ENCODE measurements at regions not wholly inside any gene's neighbourhood (a gene's known extent, or its start where the extent isn't known, plus 50 kb on each side); places are given as distances from the start of the nearest gene placed in this dataset.
"Not testable (repeated sequence)": the region's sequence is repeated elsewhere in the genome, so short reads cannot be mapped to it uniquely, and the experiment has no call there.

DNA sequence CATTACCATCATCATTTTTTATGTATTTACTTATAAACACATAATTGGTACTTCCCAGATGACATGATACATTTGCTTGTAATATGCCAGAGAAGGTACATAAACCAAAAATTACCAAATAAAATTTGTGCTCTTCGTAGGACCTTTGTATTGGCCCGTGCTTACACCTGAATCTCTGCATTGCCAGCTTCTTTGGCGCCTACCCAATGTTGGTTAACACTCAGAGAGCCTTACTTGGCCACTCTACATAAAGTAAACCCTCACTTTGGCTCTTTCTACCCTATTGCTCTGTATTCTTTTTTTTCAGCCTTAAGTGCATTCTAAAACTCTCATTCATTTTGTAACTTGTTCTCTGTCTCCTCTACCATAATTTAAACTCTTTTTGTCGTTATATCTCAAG, 148.1 kb upstream of the ZNF608 start:
- DNase-seq = no peak

DNA sequence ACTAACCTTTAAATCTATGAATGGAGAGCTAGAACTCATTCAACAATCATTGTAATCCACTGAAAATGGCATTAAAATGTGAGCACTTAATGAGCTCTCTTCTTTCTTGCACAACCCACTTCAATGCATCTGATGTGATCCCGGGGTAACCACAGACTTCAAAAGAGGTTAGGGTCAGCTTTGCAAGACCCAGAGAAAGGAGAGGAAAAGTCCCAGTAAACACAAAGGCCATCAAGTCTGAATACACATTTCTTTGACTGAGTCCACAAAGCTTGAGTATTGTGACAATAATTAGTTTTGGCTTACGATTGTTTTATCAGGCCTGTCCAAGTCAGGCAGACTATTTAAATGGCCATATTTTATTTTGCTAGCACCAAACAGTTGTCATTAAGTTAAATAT, 148.8 kb upstream of the ZNF608 start:
- no peak for DNase-seq

DNA sequence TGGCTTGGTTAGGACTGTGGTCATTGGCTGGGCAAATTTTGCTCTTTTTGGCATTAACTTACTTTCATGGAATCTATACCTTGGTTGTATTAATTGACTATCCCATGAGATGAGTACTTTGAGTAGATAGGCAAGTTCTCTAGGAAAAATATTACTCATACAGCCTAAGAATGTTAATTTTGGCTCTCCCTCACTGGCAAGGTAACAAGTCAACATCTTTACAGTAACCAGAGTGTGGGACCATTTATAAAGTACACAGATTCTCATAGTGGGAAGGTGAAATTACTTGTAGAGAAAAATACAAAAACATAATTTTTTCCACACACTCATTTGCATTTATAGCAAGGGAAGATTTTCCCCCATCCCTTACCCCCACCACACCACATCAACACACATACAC, 154.6 kb upstream of the ZNF608 start:
- no peak for DNase-seq

DNA sequence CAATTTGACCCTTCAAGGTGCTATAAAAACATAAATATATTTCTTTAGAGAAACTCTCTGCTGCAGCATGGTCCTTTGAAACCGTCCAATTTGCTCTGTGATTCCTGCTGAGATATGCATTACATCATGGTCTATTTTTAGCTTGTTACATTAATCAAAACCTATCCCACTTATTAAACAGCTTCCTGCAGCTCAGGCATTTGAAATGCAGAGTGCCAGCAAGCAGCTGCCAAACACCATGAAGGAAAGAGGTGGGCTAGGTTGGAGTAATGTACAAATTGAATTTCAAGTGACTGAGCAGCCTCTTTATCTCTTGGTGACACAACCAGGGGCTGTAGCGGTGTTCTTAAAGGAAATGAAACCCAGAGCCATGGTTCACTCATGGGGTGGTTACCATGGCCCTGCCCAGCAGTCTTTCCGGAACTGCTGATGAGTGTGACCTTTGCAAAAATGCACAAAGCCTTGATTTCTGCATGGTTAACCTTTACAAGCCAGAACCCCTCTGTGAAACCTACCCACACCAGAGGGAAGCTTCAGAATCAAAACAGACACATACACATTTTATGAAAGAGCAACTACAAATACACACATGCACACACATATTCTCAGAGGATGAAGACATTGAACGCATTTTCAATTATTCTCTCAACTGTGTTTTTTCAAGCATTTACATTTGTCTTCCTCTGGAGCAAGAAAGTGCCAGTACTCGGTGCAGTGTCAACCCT, 155.8 kb upstream of the ZNF608 start:
- DNase-seq = no peak

DNA sequence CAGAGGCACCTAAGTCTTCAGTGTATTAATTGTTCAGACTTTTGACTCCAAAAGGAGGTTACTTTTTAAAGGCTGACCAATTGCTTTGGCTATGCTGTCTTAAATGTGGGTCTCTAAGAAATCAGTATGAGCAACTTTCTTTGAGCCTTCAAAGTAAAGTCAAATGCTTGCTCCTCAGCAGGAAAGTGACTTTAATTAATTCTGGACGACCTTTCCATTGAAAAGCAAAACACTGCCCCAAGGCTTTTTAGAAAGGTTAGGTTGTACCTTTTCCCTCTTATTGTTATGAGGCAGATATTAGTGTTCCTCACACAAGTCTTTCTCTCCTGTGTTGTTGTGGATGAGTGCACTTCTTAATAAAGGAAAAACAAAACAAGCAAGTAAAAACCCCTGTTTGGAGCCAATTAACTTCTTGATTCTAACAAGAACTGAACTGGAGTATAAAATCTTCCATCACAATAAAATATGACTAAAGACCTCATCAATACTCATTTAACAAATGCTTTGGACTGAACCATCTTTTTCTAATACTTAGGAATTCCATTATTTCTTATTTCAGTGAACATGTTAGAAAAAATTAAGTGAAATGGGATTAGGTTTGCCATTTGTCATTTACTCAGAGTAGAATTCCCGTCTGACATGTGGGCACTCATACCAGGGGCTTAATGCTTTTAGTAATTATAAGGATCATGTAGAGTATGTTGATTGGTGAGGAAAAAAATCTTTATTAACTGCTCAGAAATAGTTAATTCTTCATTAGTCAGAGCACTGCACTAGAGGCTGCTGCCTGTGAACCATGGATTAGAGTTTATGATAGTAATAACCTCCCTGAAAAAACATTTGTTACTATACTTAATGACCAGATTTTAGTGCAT, 159.1 kb upstream of the ZNF608 start:
- DNase-seq = no peak

DNA sequence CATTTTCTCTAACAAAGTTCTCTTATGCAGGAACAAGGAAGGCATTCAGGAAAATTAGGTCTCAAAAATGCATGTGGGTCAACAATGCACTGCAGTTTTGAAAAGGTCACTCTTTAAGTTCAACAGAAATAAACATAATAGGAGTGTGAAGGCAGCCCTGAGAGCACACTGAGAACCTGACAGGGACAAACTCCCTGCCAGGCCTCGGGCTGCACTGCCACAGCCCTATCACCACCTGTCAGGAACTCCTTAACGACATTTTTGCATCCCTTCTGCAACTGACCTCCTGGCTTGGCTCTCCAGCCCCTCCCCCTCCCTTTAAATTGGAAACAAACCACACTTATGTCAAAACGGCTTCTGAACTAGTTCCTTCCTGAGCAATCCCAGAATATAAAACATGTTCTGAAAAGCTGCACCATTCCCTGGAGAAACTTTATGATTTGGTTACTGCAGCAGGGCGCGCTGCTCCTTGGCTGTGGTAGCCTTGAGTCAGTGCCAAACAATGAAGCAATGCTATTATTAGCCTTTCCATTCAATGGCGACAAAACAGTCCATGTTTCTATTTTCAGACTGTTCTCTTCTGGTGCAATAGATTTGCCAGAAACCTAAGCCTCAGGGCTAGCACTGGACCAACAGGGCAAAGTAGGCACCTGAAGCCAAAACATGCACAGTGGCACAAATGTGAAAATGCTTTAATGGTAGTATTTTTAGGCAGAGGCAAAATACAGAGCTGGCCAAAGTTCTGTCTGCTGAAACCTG, 160.1 kb upstream of the ZNF608 start:
- DNase-seq = peak; percentile 77 to 78

DNA sequence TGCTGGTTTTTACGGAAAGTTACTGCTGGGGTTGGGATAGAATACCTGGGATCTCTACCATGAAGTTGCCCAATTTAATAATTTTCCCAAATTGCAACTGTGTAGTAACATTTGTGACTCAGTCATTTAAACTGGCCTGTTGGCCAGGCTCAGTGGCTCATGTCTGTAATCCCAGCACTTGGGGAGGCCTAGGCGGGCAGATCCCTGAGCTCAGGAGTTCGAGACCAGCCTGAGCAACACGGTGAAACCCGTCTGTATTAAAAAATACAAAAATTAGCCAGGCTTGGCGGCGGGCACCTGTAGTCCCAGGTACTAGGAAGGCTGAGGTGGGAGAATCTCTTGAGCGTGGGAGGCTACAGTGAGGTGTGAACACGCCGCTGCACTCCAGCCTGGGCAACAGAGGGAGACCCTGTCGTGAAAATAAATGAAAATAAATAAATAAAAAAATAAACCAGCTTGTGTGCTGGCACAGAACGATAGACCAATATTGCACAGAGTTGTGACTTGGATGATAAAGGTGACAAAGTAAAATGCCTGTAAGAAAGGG, 160.7 kb upstream of the ZNF608 start:
- DNase-seq = no peak

DNA sequence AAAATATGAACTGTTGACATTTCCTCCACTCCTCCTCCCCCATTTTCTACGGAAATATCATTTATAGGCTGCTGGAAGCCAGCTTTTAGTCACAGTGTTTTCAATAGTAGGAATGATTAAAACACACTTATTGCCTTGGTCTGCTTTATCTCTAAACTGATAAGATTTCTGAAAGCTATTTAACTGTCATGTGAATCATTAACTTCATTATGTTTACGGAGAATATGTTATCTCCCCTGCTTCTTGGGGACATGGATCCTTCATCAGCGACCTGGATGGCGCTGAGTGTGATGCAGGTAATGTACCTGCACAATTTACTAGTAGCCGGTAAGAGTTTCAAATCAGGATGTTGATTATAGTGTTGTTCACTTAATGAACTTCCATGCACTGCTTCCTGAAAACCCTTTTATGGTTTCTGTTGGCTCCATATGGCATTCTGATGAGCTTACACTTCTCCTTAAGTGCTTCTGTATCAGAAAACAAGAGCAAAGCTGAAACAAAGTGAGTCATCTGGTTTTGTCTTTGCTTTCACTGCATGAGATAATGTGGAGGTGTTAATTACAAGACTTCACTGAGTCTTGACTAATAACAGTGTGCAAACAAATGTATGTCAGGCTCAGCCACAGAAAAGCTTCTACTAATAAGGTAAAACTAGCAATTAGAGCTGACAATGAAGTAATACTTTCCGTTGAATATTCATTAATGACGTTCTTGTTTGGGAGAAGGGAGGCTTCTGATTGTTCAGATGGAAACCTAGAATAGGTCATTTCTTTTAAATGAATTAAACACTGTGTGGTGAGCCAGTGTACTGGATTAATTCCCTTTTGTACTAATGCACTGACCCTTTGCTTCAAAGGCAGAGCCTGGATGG, 162.4 kb upstream of the ZNF608 start:
- DNase-seq = no peak

DNA sequence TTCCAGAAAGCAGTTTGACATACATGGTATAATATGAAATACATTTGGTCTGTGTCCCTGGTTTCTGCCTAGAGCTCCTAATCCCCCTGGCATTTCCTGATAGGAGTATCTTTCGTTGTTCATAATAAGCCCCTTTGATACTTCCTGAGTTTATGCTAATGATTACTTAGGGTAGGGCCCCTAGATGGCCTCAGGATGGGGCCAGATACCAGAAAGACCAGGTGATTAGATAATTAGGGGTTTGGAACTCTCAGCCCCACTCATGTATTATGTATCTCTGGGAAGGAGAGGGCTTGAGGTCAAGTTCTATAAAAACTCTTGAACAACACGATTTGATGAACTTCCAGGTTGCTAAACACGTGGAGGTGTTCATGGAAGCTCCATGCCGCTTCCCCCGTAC, 163.3 kb upstream of the ZNF608 start:
- DNase-seq = no peak

DNA sequence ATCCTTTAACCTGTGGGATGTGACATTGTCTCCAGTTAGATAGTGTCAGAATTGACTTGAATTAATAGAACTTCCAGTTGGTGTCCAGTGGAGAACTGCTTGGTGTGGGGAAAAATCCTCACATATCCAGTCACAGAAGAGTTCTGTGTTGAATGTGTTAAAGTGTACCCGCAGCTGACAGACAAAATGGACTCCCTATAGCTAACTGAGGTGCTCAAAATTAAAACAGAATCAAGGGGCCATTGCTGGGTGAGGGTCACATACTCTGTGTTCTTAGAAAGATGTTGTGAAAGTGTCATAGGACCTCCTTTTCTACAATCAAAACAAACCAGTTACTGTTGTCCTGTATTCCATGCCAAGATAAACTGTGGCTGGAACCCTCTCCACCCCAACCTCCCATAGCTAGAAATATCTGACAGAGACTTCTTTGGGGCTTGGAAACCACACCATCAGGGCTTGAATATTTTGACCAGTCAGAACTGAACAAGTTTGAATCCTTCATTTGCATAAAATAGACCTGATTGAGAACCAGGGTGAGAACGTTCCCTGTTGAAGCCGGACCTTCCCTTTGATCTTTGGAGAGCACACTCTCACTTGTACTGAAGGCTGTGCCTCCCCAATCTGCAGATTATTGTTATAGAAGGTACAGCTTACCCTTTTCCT, 164.0 kb upstream of the ZNF608 start:
- DNase-seq = no peak

DNA sequence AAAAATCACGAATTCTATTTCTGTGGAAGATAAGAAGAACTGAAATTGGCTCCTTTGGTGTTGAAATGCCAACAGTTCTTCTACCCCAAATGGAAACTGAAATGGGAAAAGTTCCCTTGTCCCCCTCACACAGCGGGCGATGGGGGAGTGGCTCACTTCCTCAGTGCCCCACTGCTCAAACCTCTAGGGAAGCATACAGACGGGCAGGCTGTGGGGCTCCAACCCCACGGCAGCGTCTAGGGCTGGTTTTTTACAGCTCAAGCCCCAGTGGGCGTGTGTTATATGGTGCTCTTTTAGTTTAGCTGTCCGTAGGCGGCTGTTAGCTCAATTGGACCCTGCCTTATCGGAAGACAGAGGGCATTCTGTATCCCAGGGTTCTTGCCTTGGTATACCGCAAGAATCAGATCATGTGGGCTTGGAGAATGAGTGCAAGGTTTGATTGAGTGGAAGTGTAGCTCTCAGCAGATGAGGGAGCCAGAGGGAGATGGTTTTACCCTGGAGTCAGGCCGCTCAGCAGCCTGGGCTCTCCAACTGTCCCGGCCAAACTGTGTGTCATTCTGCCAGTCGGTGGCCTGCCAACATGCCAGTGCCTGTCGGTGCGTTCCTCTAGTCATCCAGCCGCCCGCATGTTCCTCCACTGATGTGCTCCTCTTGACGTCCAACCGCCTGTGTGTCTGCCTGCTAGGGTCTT, 166.3 kb upstream of the ZNF608 start:
- DNase-seq = no peak

DNA sequence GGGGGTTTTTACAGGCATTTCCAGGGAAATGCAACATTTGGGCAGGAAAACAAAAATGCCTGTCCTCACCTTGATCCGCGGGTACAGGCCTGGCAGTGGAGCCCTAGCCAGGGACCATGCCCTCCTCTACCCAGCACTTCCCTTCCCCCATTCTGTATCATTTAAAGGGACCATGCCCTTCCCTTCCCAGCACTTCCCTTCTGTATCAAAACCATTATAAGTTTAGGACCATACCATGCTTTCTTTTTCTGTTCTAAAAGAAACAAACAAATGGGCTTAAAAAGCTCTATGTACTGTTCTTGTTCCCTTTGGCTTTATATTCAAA, 166.9 kb upstream of the ZNF608 start:
- DNase-seq = no peak

DNA sequence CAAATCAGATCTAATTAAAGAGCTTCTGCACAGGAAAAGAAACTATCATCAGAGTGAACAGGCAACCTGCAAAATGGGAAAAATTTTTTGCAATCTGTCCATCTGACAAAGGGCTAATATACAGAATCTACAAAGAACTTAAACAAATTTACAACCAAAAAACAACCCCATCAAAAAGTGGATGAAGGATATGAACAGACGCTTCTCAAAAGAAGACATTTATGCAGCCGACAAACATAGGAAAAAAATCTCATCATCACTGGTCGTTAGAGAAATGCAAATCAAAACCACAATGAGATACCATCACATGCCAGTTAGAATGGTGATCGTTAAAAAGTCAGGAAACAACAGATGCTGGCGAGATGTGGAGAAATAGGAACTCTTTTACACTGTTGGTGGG, 169.9 kb upstream of the ZNF608 start:
- not testable (repeated sequence) for DNase-seq

DNA sequence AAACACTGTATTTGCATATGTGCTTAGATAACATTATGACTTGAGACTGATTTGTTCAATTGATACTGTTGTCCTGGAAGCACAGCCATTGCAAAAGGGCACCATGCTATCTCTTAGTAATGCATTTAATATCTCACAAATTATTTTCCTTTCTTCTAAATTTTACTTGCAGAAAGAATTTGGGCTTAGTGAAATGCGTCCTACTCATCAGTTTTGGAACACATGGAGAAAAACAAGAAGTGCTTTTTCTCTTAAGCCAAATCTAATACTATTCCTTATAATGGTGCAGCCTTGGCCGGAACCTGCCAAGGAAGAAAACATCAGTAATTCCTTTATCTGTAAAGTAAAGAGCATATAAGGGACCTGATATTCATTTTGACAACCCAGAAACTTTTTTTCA, 172.2 kb upstream of the ZNF608 start:
- DNase-seq = no peak

DNA sequence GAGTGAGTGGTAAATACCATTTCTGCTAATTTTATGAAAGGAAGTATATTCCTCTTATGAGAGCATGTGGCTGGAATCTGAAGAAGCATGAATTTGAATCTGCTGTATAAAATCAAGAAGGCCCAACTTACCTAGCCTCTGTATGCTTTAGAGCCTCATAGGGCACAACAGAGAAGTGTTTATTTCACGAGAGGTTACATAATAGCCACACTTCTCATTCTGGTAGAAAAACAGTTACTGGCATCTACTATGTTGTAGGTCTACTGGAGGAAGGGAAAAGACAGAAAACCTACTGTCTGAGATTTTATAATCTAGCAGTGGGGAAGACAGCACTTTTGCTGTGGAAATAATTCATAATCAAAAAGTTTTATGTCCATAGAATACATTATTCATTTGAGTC, 172.6 kb upstream of the ZNF608 start:
- no peak for DNase-seq

DNA sequence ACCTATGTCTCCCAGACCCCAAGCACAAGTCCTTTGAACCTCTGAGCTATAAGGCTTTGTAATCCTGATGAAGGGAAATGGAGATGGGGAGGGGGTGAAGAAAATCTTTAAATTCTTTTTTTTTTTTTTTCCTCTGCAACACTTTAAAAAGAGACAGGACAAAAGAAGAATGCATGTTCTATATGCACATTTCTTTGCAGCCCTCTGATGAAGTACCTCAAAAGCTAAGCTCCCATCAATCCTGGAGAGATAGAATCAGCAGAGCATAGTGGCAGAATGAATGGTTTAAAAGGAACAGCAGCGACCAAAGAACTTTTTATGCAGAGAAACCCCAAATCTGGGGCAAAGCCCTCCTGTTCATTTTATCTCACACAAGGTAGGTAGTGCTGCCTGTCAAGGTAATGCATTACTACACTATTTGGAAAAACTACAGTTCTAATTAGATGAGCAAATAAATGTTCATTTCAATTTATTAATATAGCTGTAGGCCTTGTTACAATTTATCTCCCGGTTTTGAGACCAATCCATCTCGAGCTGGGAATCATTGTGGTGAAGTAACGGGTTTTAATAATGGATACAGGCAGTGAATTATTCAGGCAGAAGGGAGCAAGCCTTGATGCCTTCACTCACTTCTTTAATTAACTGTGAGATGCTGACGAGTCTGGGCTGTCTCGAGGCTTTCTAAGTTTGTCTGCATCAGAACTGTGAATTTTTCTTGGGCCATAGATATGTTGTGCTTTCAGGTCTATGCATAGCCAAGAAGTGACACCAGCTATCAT, 173.5 kb upstream of the ZNF608 start:
- DNase-seq = no peak

DNA sequence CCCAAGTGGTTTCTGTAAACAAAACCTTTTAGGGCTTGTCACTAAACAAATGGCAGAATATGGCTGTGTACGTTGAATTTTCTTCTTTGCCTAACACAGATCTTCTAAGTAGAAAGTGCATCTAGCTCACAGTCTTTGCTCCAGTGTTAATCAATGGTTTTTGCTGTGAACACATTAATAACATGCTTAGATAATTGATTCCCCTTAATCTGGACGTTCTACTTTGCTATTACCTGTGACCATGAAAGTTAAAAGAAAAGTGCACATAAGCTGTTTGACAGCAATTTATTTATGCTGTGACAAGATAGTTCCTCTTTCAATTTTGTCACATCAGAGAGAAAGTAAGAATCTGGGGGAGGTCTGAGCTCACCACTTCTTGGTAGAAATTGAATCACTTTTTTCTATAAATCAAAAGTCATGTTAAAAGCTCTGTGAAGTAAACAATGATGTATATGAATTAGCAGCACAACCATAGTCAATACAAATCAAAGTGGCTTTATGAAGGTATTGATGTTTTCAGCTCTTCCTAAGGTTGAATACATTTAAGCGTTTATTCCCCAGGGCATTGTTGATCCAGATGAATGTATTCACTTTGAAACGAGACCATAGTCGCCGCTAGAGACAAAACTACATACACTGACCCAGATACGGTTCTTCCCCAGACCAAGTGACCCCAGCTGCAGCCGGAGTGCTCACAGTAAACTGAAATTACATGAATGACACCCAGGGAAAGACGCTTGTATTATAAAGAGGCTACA, 174.6 kb upstream of the ZNF608 start:
- no peak for DNase-seq

DNA sequence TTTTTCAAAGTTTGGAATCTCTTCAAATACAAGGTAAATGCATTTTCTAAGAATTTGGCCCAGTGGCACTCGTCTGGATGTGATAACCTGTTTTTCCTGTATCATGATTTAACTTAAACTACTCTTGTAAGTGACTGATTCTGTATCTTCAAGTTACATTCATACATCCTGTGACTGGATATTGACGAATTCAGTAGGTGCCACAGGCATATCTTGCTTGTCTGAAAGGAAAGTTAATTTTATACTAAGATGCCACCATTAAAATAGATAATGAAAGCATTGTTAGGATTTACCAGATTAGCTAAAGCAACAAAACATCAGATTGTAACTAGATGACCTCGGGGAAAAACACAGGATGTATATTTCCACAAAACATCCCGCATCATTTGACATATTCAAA, 175.3 kb upstream of the ZNF608 start:
- DNase-seq = no peak

Measured in right lung (tissue), 2 donors.